DMS114 treated with DMSO at 0.1 percent for 48 hours (cell line): ENCODE measurements at regions not wholly inside any gene's neighbourhood (a gene's known extent, or its start where the extent isn't known, plus 50 kb on each side); places are given as distances from the start of the nearest gene placed in this dataset.

Experiments used
- DNase-seq: peaks from one replicate; lab custom pipeline; 2025; ENCODE audit not compliant: unreplicated experiment; lab: John Stamatoyannopoulos, UW

DNA sequence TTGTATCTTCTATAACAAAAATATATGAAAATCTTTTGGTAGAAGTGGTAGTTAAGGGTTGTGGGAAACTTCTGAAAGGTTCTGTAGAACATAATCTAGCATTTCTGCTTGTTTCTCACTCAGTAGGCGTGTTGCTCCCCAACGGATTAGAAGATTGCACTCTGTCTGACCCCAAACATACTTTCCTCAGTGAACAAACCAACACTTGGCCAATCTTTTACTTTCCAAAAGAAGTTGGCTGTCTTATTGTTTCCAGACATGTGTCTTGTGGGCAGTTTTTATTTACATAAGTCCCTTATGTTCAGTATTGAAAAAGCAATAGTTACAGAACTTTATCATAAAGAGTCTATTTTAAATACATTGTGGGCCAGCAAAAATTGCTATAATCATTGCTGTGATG lies 312.8 kb upstream of the EPHA5 start:
- DNase-seq, result no peak

DNA sequence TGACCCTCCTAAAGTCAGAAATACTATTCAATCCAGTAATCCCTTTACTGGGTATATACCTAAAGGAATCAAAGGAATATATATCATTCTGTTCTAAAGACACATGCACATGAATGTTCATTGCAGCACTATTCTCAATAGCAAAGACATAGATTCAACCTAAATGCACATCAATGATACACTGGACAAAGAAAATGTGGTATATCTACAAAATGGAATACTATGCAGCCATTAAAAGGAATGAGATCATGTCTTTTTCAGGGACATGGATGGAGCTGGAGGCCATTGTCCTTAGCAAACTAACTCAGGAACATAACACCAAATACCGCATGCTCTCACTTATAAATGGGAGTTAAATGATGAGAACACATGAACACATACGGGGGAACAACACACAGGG lies 306.0 kb upstream of the EPHA5 start:
- no peak for DNase-seq

DNA sequence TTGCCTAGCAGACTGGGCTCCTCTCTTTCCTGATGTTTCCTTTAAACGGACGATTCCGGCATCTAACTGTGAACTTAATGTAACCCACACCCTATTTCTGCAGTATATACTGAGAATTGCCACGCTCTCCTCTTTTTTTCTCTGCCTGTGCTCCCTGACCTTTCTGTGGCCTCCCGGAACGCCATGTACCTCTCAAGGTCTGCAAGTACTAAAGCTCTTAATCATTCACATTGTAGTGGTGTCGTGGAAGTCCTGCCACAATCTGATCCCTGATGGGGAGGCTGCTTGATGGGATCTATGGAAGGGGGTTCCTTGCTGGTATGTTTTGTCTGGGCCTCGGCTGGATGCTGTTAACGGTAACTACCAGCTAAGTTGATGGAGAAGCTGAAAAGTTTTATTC lies 302.9 kb upstream of the EPHA5 start:
- DNase-seq, result no peak

DNA sequence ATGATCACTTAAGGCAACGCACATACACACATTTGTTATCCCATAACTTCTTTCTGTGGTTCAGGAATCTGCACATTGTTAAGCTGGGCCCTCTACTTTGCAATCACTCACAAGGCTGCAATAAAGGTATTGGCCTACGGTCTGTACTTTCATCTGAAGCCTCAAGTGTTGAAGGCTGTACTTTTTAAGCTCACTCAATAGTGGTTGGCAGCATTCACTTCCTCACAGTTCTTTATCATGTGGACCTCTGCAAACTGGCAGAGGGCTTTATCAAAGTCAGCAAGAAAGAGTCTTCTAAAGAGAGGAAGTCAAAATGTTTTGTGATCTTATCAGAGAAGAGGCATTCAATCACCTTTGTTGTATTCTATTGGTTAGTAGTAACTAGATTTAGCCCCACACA lies 301.4 kb upstream of the EPHA5 start:
- no peak for DNase-seq

DNA sequence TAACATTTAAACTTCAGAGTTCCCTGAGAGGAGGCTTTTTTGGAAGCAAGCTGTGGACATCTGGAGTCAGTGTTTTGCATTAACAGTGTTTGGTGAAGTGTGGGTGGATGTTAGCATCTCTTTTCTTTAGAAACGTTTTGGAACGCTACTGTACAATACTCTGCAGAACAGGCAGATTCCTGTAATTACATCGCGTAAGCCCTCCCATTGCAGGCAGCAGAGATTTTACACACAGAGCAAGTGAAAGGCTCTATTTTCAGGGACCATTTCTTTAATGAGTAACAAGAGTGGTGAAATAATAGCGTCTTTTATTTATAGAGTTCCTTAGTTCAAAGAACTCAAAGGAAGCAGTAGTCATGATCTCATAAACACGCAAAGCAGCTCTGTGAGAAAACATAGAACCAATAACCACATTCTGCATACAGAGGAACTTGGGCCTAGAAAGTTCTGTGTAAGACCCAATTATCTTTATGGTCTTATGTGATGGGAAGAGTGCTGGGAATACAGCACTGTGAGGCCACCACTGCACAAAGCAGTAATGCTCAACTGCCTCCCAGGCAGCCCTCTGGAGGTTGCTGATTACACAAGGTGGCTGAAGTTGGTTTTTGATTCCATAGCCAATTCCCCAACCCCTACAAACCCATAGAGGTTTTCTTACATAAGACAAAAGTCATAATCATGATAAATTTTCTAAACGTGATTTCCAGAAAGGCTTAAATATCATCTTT lies 298.7 kb upstream of the EPHA5 start:
- no peak for DNase-seq

DNA sequence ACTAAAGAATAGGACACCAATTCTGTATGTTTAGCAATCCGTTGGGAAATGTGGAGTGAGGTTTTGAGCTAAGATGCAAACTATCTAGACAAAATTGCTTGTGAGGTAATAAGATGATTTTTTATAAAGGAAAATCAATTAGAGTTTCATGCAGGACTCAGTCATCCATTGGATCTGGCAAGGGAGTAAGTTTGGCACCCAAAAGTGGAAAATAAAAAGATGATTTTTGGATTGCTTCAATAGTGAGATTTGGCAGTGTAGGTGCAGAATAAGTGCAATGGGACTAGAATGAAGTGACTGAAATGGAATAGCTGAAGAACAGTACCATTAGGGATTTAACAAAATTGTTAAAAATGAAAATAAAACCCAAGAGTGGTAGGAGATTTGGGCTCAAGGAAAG lies 290.5 kb upstream of the EPHA5 start:
- DNase-seq, result no peak

DNA sequence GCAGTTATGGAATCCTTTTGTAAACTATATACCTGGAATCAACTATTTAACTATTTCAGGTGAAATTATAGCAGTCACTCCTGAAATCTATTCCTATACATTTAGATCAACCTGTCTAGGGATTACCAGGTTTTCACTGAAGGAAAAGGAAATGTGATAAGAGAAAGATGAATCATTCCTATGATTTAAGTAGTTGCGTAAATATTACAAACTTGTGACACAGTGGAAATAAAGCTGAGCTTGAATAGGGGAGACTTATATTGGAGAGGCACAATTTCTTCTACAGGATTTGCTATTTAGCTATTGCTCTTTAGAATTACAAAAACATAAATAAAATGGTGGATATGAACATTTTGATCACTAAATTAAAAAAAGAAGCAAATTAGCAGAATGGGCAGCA lies 284.1 kb upstream of the EPHA5 start:
- DNase-seq, result no peak

DNA sequence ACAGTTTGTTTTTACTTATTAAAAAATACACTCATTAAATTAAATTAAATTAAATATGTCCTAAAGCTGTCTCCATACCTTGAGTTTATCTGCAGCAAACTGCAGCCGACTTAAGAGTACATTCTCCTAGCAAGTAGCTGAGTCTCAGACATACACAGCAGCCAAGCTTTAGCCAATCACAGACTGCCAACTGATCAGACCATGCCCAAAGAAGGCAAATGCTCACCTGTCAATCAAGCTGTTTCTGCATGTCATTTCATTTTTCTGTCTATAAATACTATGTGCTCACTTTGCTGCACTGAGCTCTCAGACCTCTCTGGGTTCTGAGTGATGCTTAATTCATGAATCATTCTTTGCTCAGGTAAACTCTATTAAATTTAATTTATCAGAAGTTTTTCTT lies 280.9 kb upstream of the EPHA5 start:
- no peak for DNase-seq

DNA sequence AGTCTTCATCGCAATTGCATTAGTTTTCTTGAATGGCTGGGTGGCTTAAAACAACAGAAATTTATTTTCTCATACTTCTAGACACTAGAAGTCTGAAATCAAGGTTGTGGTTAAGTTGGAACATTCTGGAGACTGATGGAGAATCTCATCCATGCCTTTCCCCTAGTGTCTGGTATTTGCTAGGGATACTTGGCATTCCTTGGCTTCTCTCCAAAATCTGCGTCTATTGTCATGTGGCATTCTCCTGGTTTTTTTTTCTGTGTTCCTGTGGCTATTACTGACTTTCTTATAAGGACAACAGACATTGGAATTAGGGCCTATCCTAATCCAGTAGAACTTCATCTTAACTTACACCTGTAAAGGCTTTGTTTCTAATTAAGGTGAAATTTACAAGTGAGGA lies 272.8 kb upstream of the EPHA5 start:
- no peak for DNase-seq

DNA sequence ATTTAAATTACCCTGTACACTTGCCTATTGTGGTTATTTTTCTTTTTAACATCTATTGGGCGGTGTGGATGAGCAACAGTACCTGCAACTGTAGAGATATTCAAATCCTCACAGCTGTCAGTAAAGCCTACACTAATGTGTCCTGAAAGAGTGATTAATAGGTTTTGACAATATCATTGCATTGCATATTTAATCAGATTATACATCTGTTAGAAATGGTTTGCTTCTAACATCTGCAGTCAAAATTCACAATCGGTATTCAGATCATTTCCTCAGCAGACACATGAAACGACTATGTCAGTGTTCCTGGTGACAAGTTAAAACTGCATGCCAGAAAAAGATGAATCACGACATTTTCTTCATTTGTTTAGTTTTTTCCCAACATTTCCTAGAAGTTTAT lies 254.6 kb upstream of the EPHA5 start:
- no peak for DNase-seq

DNA sequence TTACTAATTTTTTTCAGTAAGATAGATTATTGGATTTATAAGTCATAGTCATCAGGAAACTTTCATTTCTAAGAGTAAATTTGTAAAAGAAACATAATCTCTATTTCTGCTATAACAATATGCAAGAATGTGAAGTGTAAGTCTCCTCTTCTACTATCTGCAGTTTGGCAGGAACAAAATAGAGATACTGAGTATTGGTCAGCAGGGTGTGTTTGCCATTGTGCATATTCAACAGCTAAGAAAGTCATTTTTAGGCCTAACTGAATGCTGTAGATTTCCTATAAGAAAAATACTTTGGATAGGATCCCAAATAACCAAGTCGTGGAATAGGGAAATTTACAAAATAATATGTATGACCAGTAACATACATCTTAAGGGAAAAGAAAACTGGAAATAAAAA lies 253.3 kb upstream of the EPHA5 start:
- DNase-seq, result no peak

DNA sequence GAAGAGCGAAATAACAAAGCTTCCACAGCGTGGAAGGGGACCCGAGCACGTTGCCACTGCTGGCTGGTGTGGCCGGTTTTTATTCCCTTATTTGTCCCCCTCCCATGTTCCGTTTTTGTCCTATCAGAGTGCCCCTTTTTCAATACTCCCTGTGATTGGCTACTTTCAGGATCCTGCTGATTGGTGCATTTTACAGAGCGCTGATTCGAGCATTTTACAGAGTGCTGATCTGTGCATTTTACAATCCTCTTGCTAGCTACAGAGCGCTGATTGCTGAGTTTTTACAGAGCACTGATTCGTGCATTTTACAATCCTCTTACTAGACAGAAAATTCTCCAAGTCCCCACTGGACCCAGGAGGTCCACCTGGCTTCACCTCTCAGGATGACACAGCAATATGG lies 250.9 kb upstream of the EPHA5 start:
- no peak for DNase-seq

DNA sequence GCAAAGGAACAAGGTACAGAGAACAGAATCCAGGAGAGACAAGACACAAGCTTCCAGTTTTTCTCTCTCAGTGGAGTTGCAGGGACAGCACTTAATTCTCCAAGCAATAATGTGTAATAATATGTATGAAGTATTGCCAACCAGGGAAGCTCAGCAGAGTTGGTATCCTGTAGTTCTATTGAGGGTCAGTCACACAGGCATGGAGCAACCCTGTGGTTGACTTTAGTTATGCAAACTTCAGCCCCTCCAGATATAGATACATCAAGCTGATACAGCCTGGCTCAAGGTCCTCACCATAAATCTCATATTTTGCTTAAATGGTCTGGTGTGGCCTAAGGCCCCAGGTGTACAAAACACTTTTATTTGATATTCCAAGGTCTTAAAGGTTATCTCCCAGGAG lies 248.6 kb upstream of the EPHA5 start:
- no peak for DNase-seq

DNA sequence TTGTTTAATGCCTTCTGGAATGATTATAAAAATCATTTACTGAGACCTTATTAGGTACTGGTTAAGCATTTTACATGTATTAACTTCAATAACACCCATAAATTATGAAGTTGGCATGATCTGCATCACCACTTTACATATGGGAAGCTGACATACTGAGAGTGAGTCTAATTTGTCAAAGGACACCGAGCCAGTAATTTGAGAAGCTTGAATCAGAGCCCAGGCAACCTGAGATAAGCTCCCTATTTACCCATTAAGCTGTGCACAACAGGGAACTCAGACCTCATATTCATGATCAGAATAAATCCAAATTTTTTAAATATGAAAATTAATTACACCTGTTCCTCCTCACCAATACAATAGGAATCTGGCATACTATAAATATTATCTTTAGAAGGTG lies 247.9 kb upstream of the EPHA5 start:
- DNase-seq, result no peak

DNA sequence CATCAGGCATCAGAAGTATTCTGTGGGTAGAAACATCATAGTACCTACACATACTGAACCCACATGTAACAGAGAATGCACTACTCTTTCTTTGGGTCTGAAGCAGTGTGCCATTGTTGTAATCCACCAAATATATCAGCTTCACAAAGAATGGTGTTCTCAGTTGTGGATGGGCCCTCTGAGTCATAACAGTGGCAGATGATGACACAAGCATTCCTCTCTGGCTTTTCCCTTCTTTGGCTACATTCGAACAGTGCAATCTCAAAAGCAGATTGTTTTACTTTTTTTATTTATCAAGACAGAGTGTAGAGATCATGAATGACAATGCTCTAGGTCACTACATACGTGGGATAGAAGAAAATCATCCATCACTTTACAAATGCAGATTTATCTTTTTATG lies 247.2 kb upstream of the EPHA5 start:
- DNase-seq, result no peak

DNA sequence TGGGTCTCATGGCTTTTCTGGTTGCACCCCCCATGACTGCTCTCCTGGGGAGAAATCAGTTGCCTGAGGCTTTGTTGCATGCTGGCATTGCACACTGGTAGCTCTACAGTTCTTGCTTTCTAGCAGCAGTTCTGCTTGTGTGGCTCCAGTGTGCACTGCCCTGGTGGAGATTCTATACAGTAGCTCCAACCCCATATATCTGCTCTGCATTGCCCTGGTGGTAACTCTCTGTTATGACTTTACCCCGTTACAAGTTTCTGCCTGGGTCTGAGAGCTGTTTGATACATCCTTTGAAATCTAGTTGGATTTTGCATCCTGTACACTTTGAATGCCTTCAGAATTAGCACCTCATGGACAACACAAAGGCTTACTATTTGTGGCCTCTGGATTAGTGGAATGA lies 241.4 kb upstream of the EPHA5 start:
- DNase-seq, result no peak

DNA sequence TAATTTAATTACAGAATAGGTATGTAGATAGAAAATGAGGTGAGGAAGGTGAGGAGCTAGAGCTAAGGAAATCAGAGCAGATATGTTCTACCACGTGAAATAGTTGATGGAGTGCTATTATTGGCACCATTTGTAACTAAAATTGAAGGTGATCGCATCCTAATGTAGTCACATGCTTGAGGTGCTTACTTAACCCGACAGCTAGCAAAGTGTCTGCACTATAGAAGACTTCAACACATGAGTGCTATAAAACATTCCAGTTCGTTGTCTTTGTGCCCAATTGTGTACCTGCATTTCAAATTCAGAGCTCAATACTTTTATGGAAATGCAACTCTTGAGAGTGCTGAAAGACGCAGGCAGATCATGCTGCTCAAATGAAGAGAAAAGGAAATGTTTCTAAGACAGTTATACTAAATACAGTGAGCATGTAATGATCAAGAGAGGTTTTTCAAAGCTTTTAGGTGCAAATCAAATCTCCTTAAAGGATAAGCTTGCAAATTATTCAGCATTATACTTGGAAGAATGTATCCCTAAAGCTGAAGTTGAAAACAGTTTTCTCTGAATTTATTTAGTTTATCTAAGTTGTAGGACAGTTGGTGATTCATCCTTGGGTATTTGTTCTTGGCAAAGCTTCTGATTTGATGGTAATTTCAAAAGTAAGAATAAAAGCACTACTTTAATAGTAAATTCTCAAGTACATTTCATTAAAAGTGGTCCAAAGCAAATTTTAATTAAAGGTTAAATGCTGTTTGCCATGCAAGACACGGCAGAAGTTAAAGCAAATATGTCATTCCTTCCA lies 223.9 kb upstream of the EPHA5 start:
- DNase-seq, result no peak

DNA sequence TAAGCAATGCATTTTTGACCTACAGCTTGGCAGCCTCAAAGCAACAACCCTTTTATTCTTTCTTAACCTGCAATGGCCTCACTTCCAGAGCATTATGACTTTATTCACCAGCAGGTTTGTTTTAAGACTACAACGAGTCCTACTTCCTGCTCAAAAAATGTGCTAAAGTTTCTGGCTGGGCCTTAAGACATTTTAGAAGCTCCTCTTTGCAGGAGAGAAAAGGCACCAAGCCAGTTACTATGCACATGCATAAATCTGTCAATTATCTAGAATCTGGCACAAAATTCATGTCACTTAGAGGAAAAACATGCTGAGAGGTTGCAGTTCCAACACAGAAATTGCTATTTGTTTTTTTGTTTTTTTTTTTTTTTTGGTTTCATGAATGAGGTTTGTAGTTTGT lies 223.0 kb upstream of the EPHA5 start:
- no peak for DNase-seq

DNA sequence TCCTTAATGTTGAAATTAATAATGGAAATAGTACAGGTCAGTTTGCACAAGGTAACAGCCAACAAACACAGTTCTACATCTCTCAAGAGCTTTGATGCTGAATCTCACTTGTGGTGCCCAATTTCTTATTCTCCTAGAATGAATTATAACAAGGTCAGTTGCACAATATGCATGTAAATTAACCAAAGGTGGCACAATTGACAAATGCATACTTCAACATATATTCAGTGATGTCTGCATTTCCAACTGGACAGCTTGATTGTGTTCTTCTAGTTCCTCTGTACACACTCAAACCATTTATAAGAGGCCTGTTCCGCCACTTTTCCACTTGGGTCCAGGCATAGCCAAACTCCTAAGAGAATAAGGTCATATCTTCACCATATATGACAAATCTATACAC lies 210.3 kb upstream of the EPHA5 start:
- no peak for DNase-seq

DNA sequence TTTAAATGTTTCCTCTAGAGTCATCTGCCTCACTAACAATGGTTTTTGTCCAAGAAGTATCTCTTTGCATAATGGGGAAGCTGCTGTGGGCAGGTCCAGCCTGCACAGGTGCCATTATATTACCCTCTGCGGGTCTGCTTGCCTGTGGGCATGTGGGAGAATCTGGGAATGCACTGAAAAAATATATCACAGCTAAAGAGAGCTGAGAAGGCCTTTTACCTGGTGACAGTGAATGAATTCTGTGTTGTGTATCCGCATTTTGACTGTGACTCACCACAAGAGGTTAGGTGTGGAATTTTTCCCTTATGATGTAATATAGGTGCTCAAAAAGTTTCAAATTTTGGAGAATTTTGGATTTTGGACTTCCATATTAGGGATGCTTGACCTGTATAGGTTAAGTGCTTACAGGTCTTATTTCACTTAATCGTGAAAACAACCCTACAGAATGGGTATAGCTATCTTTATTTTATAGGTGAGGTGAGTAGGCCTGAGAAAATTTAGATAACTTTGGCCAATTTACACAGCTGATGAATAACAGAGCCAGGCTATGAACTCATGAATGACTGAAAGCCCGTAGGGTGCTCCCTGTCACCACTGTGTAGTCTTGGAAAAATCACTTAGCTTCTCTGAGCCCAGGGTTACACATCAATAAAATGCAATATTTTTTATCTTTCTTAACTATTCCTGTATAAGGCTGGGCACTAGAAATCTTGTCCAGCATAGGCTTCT lies 198.0 kb upstream of the EPHA5 start:
- no peak for DNase-seq

DNA sequence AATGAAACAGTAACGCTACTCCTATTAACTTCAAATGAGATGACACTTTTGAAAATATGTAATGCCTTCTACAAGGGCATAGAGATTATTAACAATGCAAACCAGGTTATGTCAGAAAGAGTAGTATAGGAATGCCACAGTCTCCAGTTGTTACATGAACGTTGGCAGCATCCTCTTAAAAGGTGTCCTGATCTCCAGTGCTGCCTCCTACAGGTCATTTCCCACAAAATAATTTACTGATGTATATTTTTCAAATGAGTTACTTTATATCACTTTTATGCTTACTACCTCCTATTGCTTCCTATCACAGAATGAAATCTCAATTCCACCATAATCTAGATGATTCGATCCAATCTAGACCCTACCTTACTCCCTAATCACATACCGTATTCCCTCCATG lies 195.2 kb upstream of the EPHA5 start:
- no peak for DNase-seq

DNA sequence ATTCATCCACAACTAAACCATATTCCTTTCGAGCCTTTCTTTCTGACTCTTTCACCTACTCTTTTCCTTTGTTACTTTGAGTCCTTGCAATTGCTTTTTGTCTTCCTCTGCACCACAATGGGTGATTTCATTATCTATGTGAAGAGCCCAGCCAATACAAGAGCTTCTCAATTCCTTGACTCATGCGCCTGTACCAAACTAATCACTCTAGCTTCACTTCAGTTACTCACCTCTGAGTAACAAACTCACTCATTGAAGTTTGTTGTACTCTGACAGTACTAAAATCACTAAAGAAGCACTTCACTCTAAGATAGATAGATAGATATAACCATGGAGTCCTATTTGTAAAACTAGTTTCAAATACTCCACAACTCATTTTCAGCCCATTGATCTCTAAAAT lies 191.7 kb upstream of the EPHA5 start:
- DNase-seq, result no peak
